ENCODE measurements at regions not wholly inside any gene's neighbourhood (a gene's known extent, or its start where the extent isn't known, plus 50 kb on each side); places are given as distances from the start of the nearest gene placed in this dataset.

GRCh38 chr2:104649866-104650265 is 204.0 kb upstream of the POU3F3 start:
- H3K4me3 ChIP-seq = no peak overlapping the region
- TF ChIP-seq, protein P1, sequence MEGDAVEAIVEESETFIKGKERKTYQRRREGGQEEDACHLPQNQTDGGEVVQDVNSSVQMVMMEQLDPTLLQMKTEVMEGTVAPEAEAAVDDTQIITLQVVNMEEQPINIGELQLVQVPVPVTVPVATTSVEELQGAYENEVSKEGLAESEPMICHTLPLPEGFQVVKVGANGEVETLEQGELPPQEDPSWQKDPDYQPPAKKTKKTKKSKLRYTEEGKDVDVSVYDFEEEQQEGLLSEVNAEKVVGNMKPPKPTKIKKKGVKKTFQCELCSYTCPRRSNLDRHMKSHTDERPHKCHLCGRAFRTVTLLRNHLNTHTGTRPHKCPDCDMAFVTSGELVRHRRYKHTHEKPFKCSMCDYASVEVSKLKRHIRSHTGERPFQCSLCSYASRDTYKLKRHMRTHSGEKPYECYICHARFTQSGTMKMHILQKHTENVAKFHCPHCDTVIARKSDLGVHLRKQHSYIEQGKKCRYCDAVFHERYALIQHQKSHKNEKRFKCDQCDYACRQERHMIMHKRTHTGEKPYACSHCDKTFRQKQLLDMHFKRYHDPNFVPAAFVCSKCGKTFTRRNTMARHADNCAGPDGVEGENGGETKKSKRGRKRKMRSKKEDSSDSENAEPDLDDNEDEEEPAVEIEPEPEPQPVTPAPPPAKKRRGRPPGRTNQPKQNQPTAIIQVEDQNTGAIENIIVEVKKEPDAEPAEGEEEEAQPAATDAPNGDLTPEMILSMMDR (IDR thresholded peaks at IDR 0.05) = no peak
- no peaks in the 10 kb centered on the region for H3K9me3 ChIP-seq
- no peaks in the 10 kb centered on the region for H3K36me3 ChIP-seq
- H3K27me3 ChIP-seq = no peaks in the 10 kb centered on the region
- no peak overlapping the region for H3K27ac ChIP-seq
- DNase-seq (ENCODE audit: low spot score) = no peak
- no peaks in the 10 kb centered on the region for H3K4me1 ChIP-seq

- TF ChIP-seq, protein P1 (IDR thresholded peaks at IDR 0.05) = no peak
- Histone ChIP-seq H3K36me3 (no peaks in the 10 kb centered on the region), H3K4me3 (no peak overlapping the region), H3K27ac (no peak overlapping the region), H3K4me1 (no peaks in the 10 kb centered on the region), H3K27me3 (no peaks in the 10 kb centered on the region), H3K9me3 (no peaks in the 10 kb centered on the region)
- DNase-seq (ENCODE audit: low spot score) = no peak
These were observed 203.4 kb upstream of the POU3F3 start for GRCh38 chr2:104650405-104650996.

DNA sequence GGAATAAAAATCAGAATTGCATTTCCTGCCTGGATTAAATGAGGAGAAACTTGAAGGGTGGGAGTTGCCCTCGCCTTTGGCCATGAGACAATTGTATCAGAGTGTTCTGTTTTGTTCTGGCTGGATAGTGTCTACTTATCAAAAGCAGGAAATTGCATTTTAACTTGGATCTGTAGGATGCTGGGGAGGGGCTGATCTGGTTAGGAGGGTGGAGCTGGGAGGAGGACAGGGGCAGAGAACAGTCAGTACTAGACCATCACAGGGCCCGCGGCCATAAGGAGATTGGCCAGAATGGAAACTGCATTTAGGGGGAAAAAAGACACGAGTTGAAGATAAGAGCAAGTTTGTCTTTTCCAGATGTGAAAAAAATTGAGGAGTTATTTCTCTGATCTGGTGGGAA is 199.1 kb upstream of the POU3F3 start:
- Histone ChIP-seq H3K4me3 (no peak overlapping the region), H3K4me1 (peaks cover 0 to 16% of the 10 kb centered on the region in 2 donors), H3K27ac (no peak overlapping the region), H3K36me3 (no peaks in the 10 kb centered on the region), H3K9me3 (no peaks in the 10 kb centered on the region), H3K27me3 (peaks cover 0 to 6% of the 10 kb centered on the region in 2 donors)
- TF ChIP-seq, protein P1 (IDR thresholded peaks at IDR 0.05) = no peak
- DNase-seq (ENCODE audit: low spot score) = peak; percentile 62

- peak overlapping the region; percentile 20 to 43 for H3K27ac ChIP-seq
- H3K4me3 ChIP-seq = no peak overlapping the region
- TF ChIP-seq, protein P1 (IDR thresholded peaks at IDR 0.05) = no peak
- H3K36me3 ChIP-seq = no peaks in the 10 kb centered on the region
- DNase-seq (ENCODE audit: low spot score) = no peak
- no peaks in the 10 kb centered on the region for H3K9me3 ChIP-seq
- H3K27me3 ChIP-seq = peaks cover 0 to 6% of the 10 kb centered on the region in 2 donors
- H3K4me1 ChIP-seq = peaks cover 0 to 16% of the 10 kb centered on the region in 2 donors
These were observed 197.2 kb upstream of the POU3F3 start for GRCh38 chr2:104656571-104657163.

DNA sequence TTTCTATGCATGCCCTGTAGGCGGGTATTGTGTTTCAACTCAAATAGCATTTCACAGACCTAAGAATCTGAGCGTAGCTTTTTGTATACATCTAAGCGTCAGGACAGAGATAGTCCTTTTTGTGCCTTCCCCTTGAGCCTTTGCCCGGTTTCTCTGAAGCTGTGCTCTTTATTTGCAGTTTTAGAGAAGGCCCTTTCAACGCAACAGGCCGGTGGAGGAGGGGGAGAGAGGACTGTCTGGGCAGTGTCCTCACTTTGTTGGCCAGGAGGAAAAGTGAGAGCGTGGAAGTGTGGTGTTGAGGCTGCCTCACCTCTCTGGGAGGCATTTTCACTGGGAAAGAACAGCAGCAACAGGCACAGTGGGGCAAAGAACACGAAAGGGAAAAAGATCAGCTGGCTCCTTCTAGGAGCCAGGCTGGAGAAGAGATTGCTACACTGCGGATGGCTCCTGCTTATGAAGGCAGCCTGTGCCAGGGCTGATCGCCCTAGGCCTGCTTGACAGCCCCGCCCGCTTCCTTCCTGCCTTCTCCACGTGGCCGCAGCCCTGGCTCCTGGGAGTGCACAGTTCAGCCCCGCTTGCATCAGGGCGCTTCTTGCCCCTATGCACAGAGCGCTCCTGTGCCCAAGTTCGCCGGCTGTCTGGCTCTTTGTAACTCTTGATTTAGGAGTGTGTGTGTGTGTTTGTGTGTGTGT is 195.6 kb upstream of the POU3F3 start:
- Histone ChIP-seq H3K4me3 (no peak overlapping the region), H3K27me3 (peaks cover 0 to 6% of the 10 kb centered on the region in 2 donors), H3K9me3 (no peaks in the 10 kb centered on the region), H3K36me3 (no peaks in the 10 kb centered on the region), H3K4me1 (peaks cover 0 to 16% of the 10 kb centered on the region in 2 donors), H3K27ac (peak overlapping the region; percentile 28 to 56)
- TF ChIP-seq, protein P1 (IDR thresholded peaks at IDR 0.05) = no peak
- peak; percentile 69 for DNase-seq (ENCODE audit: low spot score)
